ENCODE measurements at regions not wholly inside any gene's neighbourhood (a gene's known extent, or its start where the extent isn't known, plus 50 kb on each side); places are given as distances from the start of the nearest gene placed in this dataset.

- Histone ChIP-seq H3K18ac (ENCODE audit: insufficient read length, low read depth, low read length) (no peak overlapping the region), H2BK5ac (ENCODE audit: insufficient read length, low read length) (no peak overlapping the region), H3K4me1 (ENCODE audit: insufficient read depth, low read length) (no peaks in the 10 kb centered on the region), H2BK12ac (ENCODE audit: insufficient read length, low read depth, low read length) (no peak overlapping the region), H3K23me2 (ENCODE audit: insufficient read length, low read depth, low read length, poor library complexity, severe bottlenecking) (no peaks in the 10 kb centered on the region), H3K56ac (ENCODE audit: insufficient read length, low read depth, low read length) (no peak overlapping the region), H2BK120ac (ENCODE audit: low read depth, low read length, poor library complexity, severe bottlenecking) (no peak overlapping the region), H3K79me1 (ENCODE audit: insufficient read depth, low read depth, low read length, poor library complexity, severe bottlenecking) (no peaks in the 10 kb centered on the region), H3K9ac (ENCODE audit: extremely low read depth, insufficient read length, low read length) (no peak overlapping the region), H3K4ac (ENCODE audit: low read depth, low read length) (no peak overlapping the region), H4K5ac (ENCODE audit: insufficient read length, low read depth, low read length) (no peak overlapping the region), H3K14ac (ENCODE audit: insufficient read depth, low read length) (no peak overlapping the region), H2AK5ac (ENCODE audit: insufficient read length, low read length) (no peak overlapping the region), H4K91ac (ENCODE audit: insufficient read length, low read depth, low read length) (no peak overlapping the region), H3K4me2 (ENCODE audit: insufficient read depth, insufficient read length, low read length) (no peak overlapping the region), H2AFZ (ENCODE audit: low read length) (no peak overlapping the region), H3K9me3 (ENCODE audit: control insufficient read depth, low read depth, low read length) (peaks cover 6% of the 10 kb centered on the region), H2BK20ac (ENCODE audit: low read depth, low read length, poor library complexity, severe bottlenecking) (no peak overlapping the region), H3K27me3 (ENCODE audit: insufficient read depth, low read length) (no peaks in the 10 kb centered on the region), H3K23ac (ENCODE audit: insufficient read length, low read depth, low read length) (no peak overlapping the region), H3T11ph (ENCODE audit: low read length) (no peak overlapping the region), H3K79me2 (ENCODE audit: insufficient read depth, low read length) (no peaks in the 10 kb centered on the region), H3K27ac (ENCODE audit: insufficient read length, low read depth, low read length) (no peak overlapping the region), H2BK15ac (ENCODE audit: low read depth, low read length) (no peak overlapping the region), H4K8ac (replicated peaks; ENCODE audit: insufficient read length, low read depth, low read length) (no peak overlapping the region), H4K20me1 (ENCODE audit: control insufficient read depth, insufficient read depth, insufficient read length) (no peaks in the 10 kb centered on the region)
- Mint-ChIP-seq H3K27me3 (ENCODE audit: low read depth) (peaks cover 3% of the 10 kb centered on the region), H3K4me3 (no peak overlapping the region), H3K9me3 (peaks cover 7 to 8% of the 10 kb centered on the region in 2 experiments; a peak in 4 of 5 replicates), H3K36me3 (ENCODE audit: insufficient read depth in 1 of 3, low read depth in 3 of 3) (peaks cover 0 to 9% (median 4%) of the 10 kb centered on the region in 3 experiments; a peak in 5 of 7 replicates), H3K4me1 (peaks cover 13% of the 10 kb centered on the region in 2 experiments), H3K27ac (no peak overlapping the region)
- no peak for DNase-seq
- no CpG with 5 or more reads among the region's 1 CpG for WGBS (ENCODE audit: extremely low coverage, insufficient read length, low lambda C conversion rate)
- TF ChIP-seq, protein P1, sequence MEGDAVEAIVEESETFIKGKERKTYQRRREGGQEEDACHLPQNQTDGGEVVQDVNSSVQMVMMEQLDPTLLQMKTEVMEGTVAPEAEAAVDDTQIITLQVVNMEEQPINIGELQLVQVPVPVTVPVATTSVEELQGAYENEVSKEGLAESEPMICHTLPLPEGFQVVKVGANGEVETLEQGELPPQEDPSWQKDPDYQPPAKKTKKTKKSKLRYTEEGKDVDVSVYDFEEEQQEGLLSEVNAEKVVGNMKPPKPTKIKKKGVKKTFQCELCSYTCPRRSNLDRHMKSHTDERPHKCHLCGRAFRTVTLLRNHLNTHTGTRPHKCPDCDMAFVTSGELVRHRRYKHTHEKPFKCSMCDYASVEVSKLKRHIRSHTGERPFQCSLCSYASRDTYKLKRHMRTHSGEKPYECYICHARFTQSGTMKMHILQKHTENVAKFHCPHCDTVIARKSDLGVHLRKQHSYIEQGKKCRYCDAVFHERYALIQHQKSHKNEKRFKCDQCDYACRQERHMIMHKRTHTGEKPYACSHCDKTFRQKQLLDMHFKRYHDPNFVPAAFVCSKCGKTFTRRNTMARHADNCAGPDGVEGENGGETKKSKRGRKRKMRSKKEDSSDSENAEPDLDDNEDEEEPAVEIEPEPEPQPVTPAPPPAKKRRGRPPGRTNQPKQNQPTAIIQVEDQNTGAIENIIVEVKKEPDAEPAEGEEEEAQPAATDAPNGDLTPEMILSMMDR (conservative IDR thresholded peaks at IDR 0.05), result no peak
Measured at GRCh38 chr2:8107150-8107549, 574.7 kb upstream of the ID2 start.

Measured in H9 (cell line).